DND-41 (cell line): ENCODE measurements at regions not wholly inside any gene's neighbourhood (a gene's known extent, or its start where the extent isn't known, plus 50 kb on each side); places are given as distances from the start of the nearest gene placed in this dataset.

Experiments used
- EZH2 ChIP-seq: IDR thresholded peaks from 3 replicates; pipeline ENCODE4 v1.6.1; 2012; ENCODE audit warnings: borderline replicate concordance, low read depth, mild to moderate bottlenecking, moderate library complexity, low read length, inconsistent platforms; ENCODE audit not compliant: severe bottlenecking
- TF ChIP-seq, protein P1 (sequence below): IDR thresholded peaks from 2 replicates; pipeline ENCODE4 v1.5.1; 2012; ENCODE audit warnings: borderline replicate concordance, low read length, moderate library complexity, mild to moderate bottlenecking; ENCODE audit not compliant: poor library complexity, severe bottlenecking; ENCODE audit errors: extremely low read depth

DNA sequence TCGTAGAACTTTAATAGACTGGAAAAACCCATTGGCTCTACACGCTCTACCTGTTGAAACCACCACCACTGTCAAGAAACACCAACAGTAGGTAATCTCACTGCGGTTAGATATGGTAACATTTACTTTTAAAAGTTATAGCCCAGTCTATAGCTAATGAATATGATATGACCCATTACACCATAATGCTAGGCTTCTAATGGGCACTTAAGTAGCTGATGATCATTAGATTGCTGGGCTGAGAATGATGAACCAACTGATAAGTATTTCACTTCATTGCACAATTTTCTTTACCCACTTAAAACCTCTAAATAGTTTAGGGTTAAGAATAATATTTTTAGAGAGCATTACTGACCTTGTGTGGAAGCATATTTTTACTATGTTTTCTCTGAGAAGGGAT is 788.9 kb upstream of the CA10 start:
- TF ChIP-seq, protein P1, sequence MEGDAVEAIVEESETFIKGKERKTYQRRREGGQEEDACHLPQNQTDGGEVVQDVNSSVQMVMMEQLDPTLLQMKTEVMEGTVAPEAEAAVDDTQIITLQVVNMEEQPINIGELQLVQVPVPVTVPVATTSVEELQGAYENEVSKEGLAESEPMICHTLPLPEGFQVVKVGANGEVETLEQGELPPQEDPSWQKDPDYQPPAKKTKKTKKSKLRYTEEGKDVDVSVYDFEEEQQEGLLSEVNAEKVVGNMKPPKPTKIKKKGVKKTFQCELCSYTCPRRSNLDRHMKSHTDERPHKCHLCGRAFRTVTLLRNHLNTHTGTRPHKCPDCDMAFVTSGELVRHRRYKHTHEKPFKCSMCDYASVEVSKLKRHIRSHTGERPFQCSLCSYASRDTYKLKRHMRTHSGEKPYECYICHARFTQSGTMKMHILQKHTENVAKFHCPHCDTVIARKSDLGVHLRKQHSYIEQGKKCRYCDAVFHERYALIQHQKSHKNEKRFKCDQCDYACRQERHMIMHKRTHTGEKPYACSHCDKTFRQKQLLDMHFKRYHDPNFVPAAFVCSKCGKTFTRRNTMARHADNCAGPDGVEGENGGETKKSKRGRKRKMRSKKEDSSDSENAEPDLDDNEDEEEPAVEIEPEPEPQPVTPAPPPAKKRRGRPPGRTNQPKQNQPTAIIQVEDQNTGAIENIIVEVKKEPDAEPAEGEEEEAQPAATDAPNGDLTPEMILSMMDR = no peak
- no peak for TF ChIP-seq EZH2
